ENCODE measurements at regions not wholly inside any gene's neighbourhood (a gene's known extent, or its start where the extent isn't known, plus 50 kb on each side); places are given as distances from the start of the nearest gene placed in this dataset.

DNA sequence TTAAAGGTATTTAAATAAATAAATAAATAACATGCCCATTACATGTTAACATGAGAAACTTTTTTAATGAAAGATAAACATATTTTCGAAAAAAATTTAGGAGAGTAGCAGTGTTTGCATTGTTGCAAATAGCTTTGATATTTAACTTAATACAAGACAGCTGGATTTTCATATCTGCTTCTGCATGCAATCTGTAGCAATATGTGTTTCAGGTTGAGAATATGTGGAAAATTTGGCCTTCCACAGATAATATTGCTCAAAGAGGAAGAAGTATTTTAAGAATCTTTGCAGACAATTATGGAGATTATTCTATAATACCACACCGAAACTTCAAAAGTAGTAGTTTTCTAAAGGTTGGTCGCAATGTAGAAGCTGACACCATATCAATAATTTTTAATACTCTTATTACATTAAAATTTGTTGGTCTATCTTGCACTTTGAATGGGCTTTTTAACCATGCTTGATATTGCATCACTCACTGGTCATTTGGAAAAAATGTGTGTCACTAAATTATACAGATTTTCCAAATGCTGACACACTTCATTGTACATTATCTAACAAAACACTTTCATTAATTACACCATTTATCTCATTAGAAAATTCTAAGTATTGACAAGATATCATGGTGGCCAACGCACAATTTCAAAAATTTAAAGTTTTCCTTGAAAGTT, 229.8 kb upstream of the HDAC9 start:
- TF ChIP-seq GATA2 (IDR thresholded peaks at IDR 0.05; ENCODE audit: insufficient read depth, insufficient read length, low read depth, low read length) = no peak
- TF ChIP-seq, protein P1, sequence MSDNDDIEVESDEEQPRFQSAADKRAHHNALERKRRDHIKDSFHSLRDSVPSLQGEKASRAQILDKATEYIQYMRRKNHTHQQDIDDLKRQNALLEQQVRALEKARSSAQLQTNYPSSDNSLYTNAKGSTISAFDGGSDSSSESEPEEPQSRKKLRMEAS (IDR thresholded peaks at IDR 0.05; ENCODE audit: insufficient read depth, insufficient read length) = no peak
- TF ChIP-seq, protein P2, sequence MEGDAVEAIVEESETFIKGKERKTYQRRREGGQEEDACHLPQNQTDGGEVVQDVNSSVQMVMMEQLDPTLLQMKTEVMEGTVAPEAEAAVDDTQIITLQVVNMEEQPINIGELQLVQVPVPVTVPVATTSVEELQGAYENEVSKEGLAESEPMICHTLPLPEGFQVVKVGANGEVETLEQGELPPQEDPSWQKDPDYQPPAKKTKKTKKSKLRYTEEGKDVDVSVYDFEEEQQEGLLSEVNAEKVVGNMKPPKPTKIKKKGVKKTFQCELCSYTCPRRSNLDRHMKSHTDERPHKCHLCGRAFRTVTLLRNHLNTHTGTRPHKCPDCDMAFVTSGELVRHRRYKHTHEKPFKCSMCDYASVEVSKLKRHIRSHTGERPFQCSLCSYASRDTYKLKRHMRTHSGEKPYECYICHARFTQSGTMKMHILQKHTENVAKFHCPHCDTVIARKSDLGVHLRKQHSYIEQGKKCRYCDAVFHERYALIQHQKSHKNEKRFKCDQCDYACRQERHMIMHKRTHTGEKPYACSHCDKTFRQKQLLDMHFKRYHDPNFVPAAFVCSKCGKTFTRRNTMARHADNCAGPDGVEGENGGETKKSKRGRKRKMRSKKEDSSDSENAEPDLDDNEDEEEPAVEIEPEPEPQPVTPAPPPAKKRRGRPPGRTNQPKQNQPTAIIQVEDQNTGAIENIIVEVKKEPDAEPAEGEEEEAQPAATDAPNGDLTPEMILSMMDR (IDR thresholded peaks at IDR 0.05; ENCODE audit: extremely low read depth in 1 of 2, insufficient read depth in 1 of 2, low read depth in 1 of 2, low read length in 2 of 2) = no peak
- TF ChIP-seq JUN (IDR thresholded peaks at IDR 0.05; ENCODE audit: borderline replicate concordance, insufficient read depth, insufficient read length, low read depth) = no peak
- no peak for TF ChIP-seq POLR2AphosphoS5 (IDR thresholded peaks at IDR 0.05; ENCODE audit: insufficient read depth, low read depth, low read length)

All from endothelial cell of umbilical vein (primary cell).